IMR-90 (cell line): ENCODE measurements at regions not wholly inside any gene's neighbourhood (a gene's known extent, or its start where the extent isn't known, plus 50 kb on each side); places are given as distances from the start of the nearest gene placed in this dataset.

Experiments
- ATAC-seq: fragments of 200-7000 bp; cut with Tn5 transposase; 2 replicates; pipeline ENCODE4 v1.9.1; 2020; ENCODE audit warnings: low read depth, mild to moderate bottlenecking, moderate library complexity
- BruUV-seq: library from RNA; stranded (reverse); fragments of 400-500 nt; replicated peaks from 2 replicates; lab custom pipeline; 2021; lab: Mats Ljungman, UMichigan
- CTCF ChIA-PET: fragments of 300-600 bp; formaldehyde crosslinking; extraction: SDS; loops from one replicate; lab custom pipeline; 2021; ENCODE audit warnings: antibody characterized with exemption; lab: Yijun Ruan, JAX
- POLR2A ChIA-PET: fragments of 300-600 bp; sonication (Branson Sonifier 250); formaldehyde crosslinking; loops from one replicate; lab custom pipeline; 2022; ENCODE audit warnings: antibody characterized with exemption; ENCODE audit not compliant: unreplicated experiment; lab: Charles Lee
- DNase-seq: peaks from one replicate; pipeline ENCODE4 v3.0.0; 2013
- H2AFZ ChIP-seq: replicated peaks from 2 replicates; pipeline ENCODE3; 2013; ENCODE audit warnings: low read length, mild to moderate bottlenecking; ENCODE audit not compliant: poor library complexity
- H2AK5ac ChIP-seq: 2 replicates; pipeline ENCODE4 v1.6.1; 2013; ENCODE audit warnings: low read depth, low read length, inconsistent platforms
- H2AK9ac ChIP-seq: replicated peaks from 2 replicates; pipeline ENCODE3; 2013; ENCODE audit warnings: mild to moderate bottlenecking, low read depth, low read length, moderate library complexity; ENCODE audit not compliant: poor library complexity
- H2BK120ac ChIP-seq: 2 replicates; pipeline ENCODE4 v1.6.1; 2013; ENCODE audit warnings: low read depth, low read length, inconsistent platforms
- H2BK15ac ChIP-seq: 3 replicates; pipeline ENCODE4 v1.6.1; 2013; ENCODE audit warnings: low read depth, low read length, inconsistent platforms
- H2BK20ac ChIP-seq: 2 replicates; pipeline ENCODE4 v1.6.1; 2013; ENCODE audit warnings: low read depth, mild to moderate bottlenecking, inconsistent platforms, low read length, moderate library complexity
- H2BK5ac ChIP-seq: 2 replicates; pipeline ENCODE4 v1.6.1; 2013; ENCODE audit warnings: mild to moderate bottlenecking, low read depth, low read length, inconsistent platforms; ENCODE audit not compliant: poor library complexity, severe bottlenecking
- H3K14ac ChIP-seq: replicated peaks from 2 replicates; pipeline ENCODE4 v1.6.1; 2013; ENCODE audit warnings: low read depth, low read length, inconsistent platforms
- H3K18ac ChIP-seq: 2 replicates; pipeline ENCODE4 v1.6.1; 2013; ENCODE audit warnings: low read depth, low read length, control low read depth
- H3K23ac ChIP-seq: 2 replicates; pipeline ENCODE4 v1.6.1; 2013; ENCODE audit warnings: low read depth, low read length, inconsistent platforms
- H3K27ac ChIP-seq: 2 replicates; pipeline ENCODE4 v1.5.1; 2013; ENCODE audit warnings: mild to moderate bottlenecking, control low read depth, low read length; ENCODE audit not compliant: insufficient read depth
- H3K27me3 ChIP-seq: 2 replicates; pipeline ENCODE4 v1.6.1; 2013; ENCODE audit warnings: low read length; ENCODE audit not compliant: control insufficient read depth, insufficient read depth
- H3K36me3 ChIP-seq: 2 replicates; pipeline ENCODE4 v1.6.1; 2013; ENCODE audit warnings: low read length, mixed read lengths; ENCODE audit not compliant: control insufficient read depth, insufficient read depth
- H3K4ac ChIP-seq: 2 replicates; pipeline ENCODE4 v1.6.1; 2013; ENCODE audit warnings: low read depth, low read length, inconsistent platforms
- H3K4me1 ChIP-seq: 2 replicates; pipeline ENCODE4 v1.6.1; 2013; ENCODE audit warnings: low read length, mixed read lengths; ENCODE audit not compliant: control insufficient read depth, insufficient read depth
- H3K4me2 ChIP-seq: 2 replicates; pipeline ENCODE4 v1.6.1; 2013; ENCODE audit warnings: low read depth, mild to moderate bottlenecking, control low read depth, low read length, moderate library complexity
- H3K4me3 ChIP-seq: 2 replicates; pipeline ENCODE4 v1.5.1; 2013; ENCODE audit warnings: low read depth, mild to moderate bottlenecking, control low read depth, low read length, moderate library complexity; ENCODE audit not compliant: insufficient read depth
- H3K56ac ChIP-seq: 2 replicates; pipeline ENCODE4 v1.6.1; 2013; ENCODE audit warnings: low read length, inconsistent platforms; ENCODE audit not compliant: insufficient read depth; ENCODE audit errors: extremely low read depth
- H3K79me1 ChIP-seq, 2 experiments: 2 replicates each; pipeline ENCODE4 v1.6.1; 2013; ENCODE audit warnings: low read length in 2 of 2, inconsistent platforms in 1 of 2, low read depth in 1 of 2
- H3K9ac ChIP-seq: 2 replicates; pipeline ENCODE4 v1.6.1; 2013; ENCODE audit warnings: low read depth, low read length, control low read depth
- H3K9me1 ChIP-seq: 2 replicates; pipeline ENCODE4 v1.6.1; 2013; ENCODE audit warnings: low read length, inconsistent platforms; ENCODE audit not compliant: insufficient read depth
- H3K9me3 ChIP-seq: 2 replicates; pipeline ENCODE4 v1.6.1; 2013; ENCODE audit warnings: low read length; ENCODE audit not compliant: control insufficient read depth, insufficient read depth
- H4K20me1 ChIP-seq: 2 replicates; pipeline ENCODE4 v1.6.1; 2013; ENCODE audit warnings: low read length, inconsistent platforms; ENCODE audit not compliant: insufficient read depth
- H4K5ac ChIP-seq: 2 replicates; pipeline ENCODE4 v1.6.1; 2013; ENCODE audit warnings: mild to moderate bottlenecking, low read depth, low read length, control low read depth
- H4K8ac ChIP-seq, 2 experiments: 2 replicates each; pipeline ENCODE4 v1.6.1; 2013; ENCODE audit warnings: low read depth in 2 of 2, low read length in 2 of 2, control low read depth in 1 of 2, inconsistent platforms in 1 of 2
- H4K91ac ChIP-seq: 2 replicates; pipeline ENCODE4 v1.6.1; 2013; ENCODE audit warnings: low read depth, low read length, inconsistent platforms; ENCODE audit not compliant: insufficient read depth
- BHLHE40 ChIP-seq: fragments of 150-350 bp; IDR thresholded peaks from 2 replicates; pipeline ENCODE4 v1.6.1; 2016; ENCODE audit warnings: mild to moderate bottlenecking, low read depth, low read length
- CEBPB ChIP-seq: IDR thresholded peaks from 2 replicates; pipeline ENCODE4 v1.6.1; 2012; ENCODE audit warnings: low read depth, low read length, improper control_type of control experiment
- CTCF ChIP-seq: conservative IDR thresholded peaks from 2 replicates; pipeline ENCODE4 v1.5.1; 2012; ENCODE audit warnings: mild to moderate bottlenecking, low read depth, low read length, improper control_type of control experiment
- FOS ChIP-seq: fragments of 150-350 bp; IDR thresholded peaks from 2 replicates; pipeline ENCODE4 v1.6.1; 2016; ENCODE audit warnings: low read depth, low read length
- MAFK ChIP-seq: IDR thresholded peaks from 2 replicates; pipeline ENCODE4 v1.6.1; 2012; ENCODE audit warnings: low read depth, low read length, improper control_type of control experiment
- MXI1 ChIP-seq: IDR thresholded peaks from 2 replicates; pipeline ENCODE4 v1.6.1; 2012; ENCODE audit warnings: low read depth, mild to moderate bottlenecking, low read length, moderate library complexity, borderline replicate concordance
- NFE2L2 ChIP-seq: fragments of 150-350 bp; IDR thresholded peaks from 2 replicates; pipeline ENCODE4 v1.6.1; 2016; ENCODE audit warnings: low read depth, mild to moderate bottlenecking, low read length
- POLR2A ChIP-seq: IDR thresholded peaks from 2 replicates; pipeline ENCODE4 v1.6.1; 2012; ENCODE audit warnings: mild to moderate bottlenecking, low read depth, low read length
- RCOR1 ChIP-seq: IDR thresholded peaks from 2 replicates; pipeline ENCODE4 v1.6.1; 2012; ENCODE audit warnings: mild to moderate bottlenecking, low read length, improper control_type of control experiment; ENCODE audit not compliant: insufficient replicate concordance
- RFX5 ChIP-seq: IDR thresholded peaks from 2 replicates; pipeline ENCODE4 v1.8.0; 2012; ENCODE audit warnings: low read depth, mild to moderate bottlenecking, low read length, moderate library complexity
- SMC3 ChIP-seq: fragments of 150-350 bp; IDR thresholded peaks from 2 replicates; pipeline ENCODE4 v1.6.1; 2016; ENCODE audit warnings: low read depth, mild to moderate bottlenecking, antibody characterized with exemption, low read length, moderate library complexity
- WGBS, 2 experiments: methylation state at CpG; one replicate each; pipeline versions ENCODE4 v1.1.5 to v1.1.7; 2013; ENCODE audit warnings: missing lambda C conversion rate in 2 of 2; ENCODE audit not compliant: insufficient read length in 1 of 2; ENCODE audit errors: extremely low coverage in 2 of 2; 5-methylcytosine and 5-hydroxymethylcytosine counted together
- dilution Hi-C: fragments of 300-500 bp; cut with HindIII; formaldehyde crosslinking; loops from one replicate; pipeline ENCODE4 v1.14.3; 2018; ENCODE audit warnings: low sequenced_read_pairs; ENCODE audit not compliant: unreplicated experiment
- in situ Hi-C: fragments of 300-500 bp; cut with MboI; formaldehyde crosslinking; loops from 3 replicates; pipeline ENCODE4 v1.14.3; 2019; ENCODE audit warnings: low sequenced_read_pairs, inconsistent platforms, mixed read lengths
- intact Hi-C: fragments of 100-400 bp; cut with micrococcal nuclease; formaldehyde crosslinking; loops from 2 replicates; pipeline ENCODE4 v1.10.0; 2022
- TF ChIP-seq, protein P1 (sequence below): fragments of 150-350 bp; IDR thresholded peaks from 2 replicates; pipeline ENCODE4 v1.6.1; 2017; ENCODE audit warnings: mild to moderate bottlenecking, antibody characterized with exemption, low read length, low read depth
- TF ChIP-seq, protein P2 (sequence below): fragments of 150-350 bp; IDR thresholded peaks from 2 replicates; pipeline ENCODE4 v1.6.1; 2016; ENCODE audit warnings: low read depth, mild to moderate bottlenecking, low read length, moderate library complexity, borderline replicate concordance

- no peak overlapping the region for H3K9ac ChIP-seq
- in situ Hi-C loops, result no loop called here
- no TSS peak for BruUV-seq
- dilution Hi-C loops, result no loop called here
- no peak overlapping the region for H4K91ac ChIP-seq
- intact Hi-C loops, result no loop called here
- no peak overlapping the region for H2BK15ac ChIP-seq
- no peak overlapping the region for H3K27ac ChIP-seq
- H3K79me1 ChIP-seq, result no peaks in the 10 kb centered on the region
- no peak overlapping the region for H2BK20ac ChIP-seq
- no peak overlapping the region for H3K4ac ChIP-seq
- POLR2A ChIA-PET, result no interaction called here
- H4K5ac ChIP-seq, result no peak overlapping the region
- H2BK120ac ChIP-seq, result no peak overlapping the region
- no peak overlapping the region for H4K8ac ChIP-seq
- H3K14ac ChIP-seq, result no peak overlapping the region
- ATAC-seq, result no peak
- H3K9me3 ChIP-seq, result no peaks in the 10 kb centered on the region
- H3K4me1 ChIP-seq, result no peaks in the 10 kb centered on the region
- no peak overlapping the region for H2BK5ac ChIP-seq
- H2AFZ ChIP-seq, result no peak overlapping the region
- WGBS, 2 experiments, result no CpG with 5 or more reads among the region's 2 CpGs
- H3K23ac ChIP-seq, result no peak overlapping the region
- H3K4me3 ChIP-seq, result no peak overlapping the region
- no peaks in the 10 kb centered on the region for H3K36me3 ChIP-seq
- TF ChIP-seq, protein P1, sequence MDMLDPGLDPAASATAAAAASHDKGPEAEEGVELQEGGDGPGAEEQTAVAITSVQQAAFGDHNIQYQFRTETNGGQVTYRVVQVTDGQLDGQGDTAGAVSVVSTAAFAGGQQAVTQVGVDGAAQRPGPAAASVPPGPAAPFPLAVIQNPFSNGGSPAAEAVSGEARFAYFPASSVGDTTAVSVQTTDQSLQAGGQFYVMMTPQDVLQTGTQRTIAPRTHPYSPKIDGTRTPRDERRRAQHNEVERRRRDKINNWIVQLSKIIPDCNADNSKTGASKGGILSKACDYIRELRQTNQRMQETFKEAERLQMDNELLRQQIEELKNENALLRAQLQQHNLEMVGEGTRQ, result no peak
- TF ChIP-seq MAFK, result no peak
- TF ChIP-seq, protein P2, sequence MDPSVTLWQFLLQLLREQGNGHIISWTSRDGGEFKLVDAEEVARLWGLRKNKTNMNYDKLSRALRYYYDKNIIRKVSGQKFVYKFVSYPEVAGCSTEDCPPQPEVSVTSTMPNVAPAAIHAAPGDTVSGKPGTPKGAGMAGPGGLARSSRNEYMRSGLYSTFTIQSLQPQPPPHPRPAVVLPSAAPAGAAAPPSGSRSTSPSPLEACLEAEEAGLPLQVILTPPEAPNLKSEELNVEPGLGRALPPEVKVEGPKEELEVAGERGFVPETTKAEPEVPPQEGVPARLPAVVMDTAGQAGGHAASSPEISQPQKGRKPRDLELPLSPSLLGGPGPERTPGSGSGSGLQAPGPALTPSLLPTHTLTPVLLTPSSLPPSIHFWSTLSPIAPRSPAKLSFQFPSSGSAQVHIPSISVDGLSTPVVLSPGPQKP, result no peak
- no peak for TF ChIP-seq MXI1
- no peak for TF ChIP-seq FOS
- no peak for TF ChIP-seq CEBPB
- TF ChIP-seq NFE2L2, result no peak
- TF ChIP-seq BHLHE40, result no peak
- TF ChIP-seq RFX5, result no peak
- no peak for TF ChIP-seq SMC3
- TF ChIP-seq POLR2A, result no peak
- no peak for TF ChIP-seq CTCF
- TF ChIP-seq RCOR1, result no peak
- H3K27me3 ChIP-seq, result no peaks in the 10 kb centered on the region
- H3K56ac ChIP-seq, result no peak overlapping the region
- H3K9me1 ChIP-seq, result no peaks in the 10 kb centered on the region
- H2AK5ac ChIP-seq, result no peak overlapping the region
- no peak overlapping the region for H3K4me2 ChIP-seq
- CTCF ChIA-PET, result no interaction called here
- H3K18ac ChIP-seq, result no peak overlapping the region
- H4K20me1 ChIP-seq, result no peaks in the 10 kb centered on the region
- no peak for DNase-seq
- H2AK9ac ChIP-seq, result no peak overlapping the region
These were observed 118.7 kb downstream of the ZIC3 start for GRCh38 chrX:137684591-137684990.
